ENCODE measurements at regions not wholly inside any gene's neighbourhood (a gene's known extent, or its start where the extent isn't known, plus 50 kb on each side); places are given as distances from the start of the nearest gene placed in this dataset.

DNA sequence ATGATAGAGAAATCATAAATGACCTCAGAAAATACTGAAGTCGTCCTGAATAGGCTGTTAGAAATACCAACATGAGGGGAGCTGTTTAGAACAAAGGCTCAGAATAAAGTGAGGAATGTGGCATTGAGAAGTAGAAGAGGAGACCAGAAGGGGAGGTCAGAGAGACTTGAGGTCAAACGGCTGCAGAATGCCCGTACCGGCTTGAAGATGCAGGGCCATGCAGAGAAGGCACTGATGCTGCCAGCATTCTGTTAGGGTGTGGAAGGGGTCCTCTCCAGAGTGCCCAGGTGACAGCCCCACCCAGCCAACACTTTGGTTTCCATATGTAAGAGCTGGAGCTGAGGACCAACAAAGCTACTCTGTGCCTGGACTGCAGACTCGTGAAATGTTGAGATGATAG is 570.9 kb downstream of the CDH26 start:
- no peak for DNase-seq
- H3K4me1 ChIP-seq (ENCODE audit: control insufficient read depth, insufficient read depth, low read length) = no peaks in the 10 kb centered on the region
- H3K27me3 Mint-ChIP-seq (ENCODE audit: insufficient read depth) = no peaks in the 10 kb centered on the region

DNA sequence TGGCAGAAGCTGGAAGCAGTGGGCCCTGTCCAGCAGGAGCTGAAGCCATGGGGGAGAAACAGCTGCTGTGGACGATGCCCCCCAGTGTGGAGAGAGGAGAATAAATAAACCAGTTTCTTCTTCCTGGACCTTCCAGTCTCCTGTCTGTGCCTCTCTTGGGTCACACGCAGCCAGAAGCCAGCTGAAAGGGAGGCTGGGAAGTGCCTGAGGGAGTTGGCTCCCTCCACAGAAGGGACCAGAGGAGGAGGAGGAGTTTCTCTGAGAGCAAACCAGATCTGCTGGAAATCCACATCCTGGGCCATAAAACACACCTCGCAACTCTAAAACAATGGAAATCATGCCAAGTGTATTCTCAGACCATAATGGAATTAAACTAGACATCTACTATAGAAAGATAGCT is 577.0 kb downstream of the CDH26 start:
- Histone ChIP-seq H3K9me3 (ENCODE audit: control insufficient read depth, low read length) (no peaks in the 10 kb centered on the region), H3K4me1 (ENCODE audit: control insufficient read depth, insufficient read depth, low read length) (no peaks in the 10 kb centered on the region), H3K4me3 (ENCODE audit: low read length) (no peak overlapping the region), H3K27me3 (ENCODE audit: control insufficient read depth, insufficient read depth, low read length, poor library complexity, severe bottlenecking) (no peaks in the 10 kb centered on the region), H3K36me3 (ENCODE audit: control insufficient read depth, insufficient read depth, low read length) (no peaks in the 10 kb centered on the region), H3K9ac (ENCODE audit: extremely low read depth, low read length, poor library complexity, severe bottlenecking) (no peak overlapping the region), H3K27ac (ENCODE audit: low read depth, low read length) (no peak overlapping the region)
- H3K27ac Mint-ChIP-seq = no peak overlapping the region
- 95% methylated on average over 3 of the region's 3 CpGs; no CpG with 5 or more reads in 1 of the 2 experiments for WGBS, 2 experiments (ENCODE audit: insufficient coverage in 1 of 2, insufficient read length in 1 of 2)
- TF ChIP-seq, protein P1, sequence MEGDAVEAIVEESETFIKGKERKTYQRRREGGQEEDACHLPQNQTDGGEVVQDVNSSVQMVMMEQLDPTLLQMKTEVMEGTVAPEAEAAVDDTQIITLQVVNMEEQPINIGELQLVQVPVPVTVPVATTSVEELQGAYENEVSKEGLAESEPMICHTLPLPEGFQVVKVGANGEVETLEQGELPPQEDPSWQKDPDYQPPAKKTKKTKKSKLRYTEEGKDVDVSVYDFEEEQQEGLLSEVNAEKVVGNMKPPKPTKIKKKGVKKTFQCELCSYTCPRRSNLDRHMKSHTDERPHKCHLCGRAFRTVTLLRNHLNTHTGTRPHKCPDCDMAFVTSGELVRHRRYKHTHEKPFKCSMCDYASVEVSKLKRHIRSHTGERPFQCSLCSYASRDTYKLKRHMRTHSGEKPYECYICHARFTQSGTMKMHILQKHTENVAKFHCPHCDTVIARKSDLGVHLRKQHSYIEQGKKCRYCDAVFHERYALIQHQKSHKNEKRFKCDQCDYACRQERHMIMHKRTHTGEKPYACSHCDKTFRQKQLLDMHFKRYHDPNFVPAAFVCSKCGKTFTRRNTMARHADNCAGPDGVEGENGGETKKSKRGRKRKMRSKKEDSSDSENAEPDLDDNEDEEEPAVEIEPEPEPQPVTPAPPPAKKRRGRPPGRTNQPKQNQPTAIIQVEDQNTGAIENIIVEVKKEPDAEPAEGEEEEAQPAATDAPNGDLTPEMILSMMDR (conservative IDR thresholded peaks at IDR 0.05) = no peak
- no peaks in the 10 kb centered on the region for H3K36me3 Mint-ChIP-seq (ENCODE audit: low read depth)
- no peak overlapping the region for H3K4me3 Mint-ChIP-seq
- no peaks in the 10 kb centered on the region for H3K27me3 Mint-ChIP-seq (ENCODE audit: insufficient read depth)
- no peaks in the 10 kb centered on the region for H3K9me3 Mint-ChIP-seq
- no peaks in the 10 kb centered on the region for H3K4me1 Mint-ChIP-seq
- DNase-seq = no peak

More for the DNA sequence above, 570.9 kb downstream of the CDH26 start:
- Mint-ChIP-seq H3K9me3 (no peaks in the 10 kb centered on the region), H3K36me3 (ENCODE audit: low read depth) (no peaks in the 10 kb centered on the region), H3K4me1 (peaks cover 4% of the 10 kb centered on the region), H3K27ac (no peak overlapping the region), H3K4me3 (no peak overlapping the region)
- Histone ChIP-seq H3K9ac (ENCODE audit: extremely low read depth, low read length, poor library complexity, severe bottlenecking) (no peak overlapping the region), H3K36me3 (ENCODE audit: control insufficient read depth, insufficient read depth, low read length) (no peaks in the 10 kb centered on the region), H3K27ac (ENCODE audit: low read depth, low read length) (no peak overlapping the region), H3K4me3 (ENCODE audit: low read length) (no peak overlapping the region), H3K9me3 (ENCODE audit: control insufficient read depth, low read length) (no peaks in the 10 kb centered on the region), H3K27me3 (ENCODE audit: control insufficient read depth, insufficient read depth, low read length, poor library complexity, severe bottlenecking) (no peaks in the 10 kb centered on the region)
- TF ChIP-seq, protein P1 (conservative IDR thresholded peaks at IDR 0.05) = no peak
- 85 to 86% methylated on average over 5 of the region's 5 CpGs for WGBS, 2 experiments (ENCODE audit: insufficient coverage in 1 of 2, insufficient read length in 1 of 2)

DNA sequence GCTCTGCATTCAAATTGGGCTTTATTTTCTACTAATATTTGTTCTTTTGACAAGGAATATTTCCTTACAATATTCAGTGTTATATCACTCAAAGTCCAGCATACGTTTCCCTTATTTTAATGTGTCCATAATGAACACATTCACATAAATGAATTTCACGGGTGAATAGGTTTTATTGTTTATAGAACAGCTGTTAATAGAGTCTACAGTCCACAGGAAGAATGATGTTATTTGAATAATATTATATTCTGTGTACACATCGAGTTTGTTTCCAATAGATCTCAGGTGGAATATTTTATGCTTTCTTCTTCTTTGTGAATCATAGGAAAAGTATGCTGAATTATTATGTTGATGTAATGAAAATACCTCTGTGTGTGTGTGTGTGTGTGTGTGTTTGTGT is 582.4 kb downstream of the CDH26 start:
- Histone ChIP-seq H3K27me3 (ENCODE audit: control insufficient read depth, insufficient read depth, low read length, poor library complexity, severe bottlenecking) (no peaks in the 10 kb centered on the region), H3K9me3 (ENCODE audit: control insufficient read depth, low read length) (no peaks in the 10 kb centered on the region), H3K4me1 (ENCODE audit: control insufficient read depth, insufficient read depth, low read length) (no peaks in the 10 kb centered on the region), H3K27ac (ENCODE audit: low read depth, low read length) (no peak overlapping the region), H3K9ac (ENCODE audit: extremely low read depth, low read length, poor library complexity, severe bottlenecking) (no peak overlapping the region), H3K36me3 (ENCODE audit: control insufficient read depth, insufficient read depth, low read length) (no peaks in the 10 kb centered on the region), H3K4me3 (ENCODE audit: low read length) (no peak overlapping the region)
- H3K4me1 Mint-ChIP-seq = no peaks in the 10 kb centered on the region
- no peak overlapping the region for H3K4me3 Mint-ChIP-seq
- H3K27ac Mint-ChIP-seq = no peak overlapping the region
- no peaks in the 10 kb centered on the region for H3K36me3 Mint-ChIP-seq (ENCODE audit: low read depth)
- 75 to 76% methylated on average over 1 to 2 of the region's 3 CpGs for WGBS, 2 experiments (ENCODE audit: insufficient coverage in 1 of 2, insufficient read length in 1 of 2)
- no peaks in the 10 kb centered on the region for H3K27me3 Mint-ChIP-seq (ENCODE audit: insufficient read depth)
- DNase-seq = no peak
- TF ChIP-seq, protein P1 (conservative IDR thresholded peaks at IDR 0.05) = no peak
- H3K9me3 Mint-ChIP-seq = no peaks in the 10 kb centered on the region

Data from endodermal cell (in vitro differentiated cells).